Uterus (tissue), 3 donors: ENCODE measurements at regions not wholly inside any gene's neighbourhood (a gene's known extent, or its start where the extent isn't known, plus 50 kb on each side); places are given as distances from the start of the nearest gene placed in this dataset.

Experiments used
- DNase-seq, 2 donors: peaks; one replicate each; pipeline ENCODE4 v3.0.0-alpha.2; 2019 to 2020
- H3K27ac ChIP-seq, 2 donors: fragments of 200-600 bp; sonication (generic); 1 replicate in 1 of 2; 2 replicates in 1 of 2; pipeline ENCODE4 v1.5.1; 2016 to 2018
- H3K27me3 ChIP-seq, 2 donors: fragments of 200-600 bp; sonication (generic); one replicate each; pipeline ENCODE4 v1.5.1; 2018 to 2019; ENCODE audit warnings: control low read depth in 1 of 2
- H3K36me3 ChIP-seq, 2 donors: fragments of 200-600 bp; sonication (generic); one replicate each; pipeline ENCODE4 v1.5.1; 2019; ENCODE audit warnings: control low read depth in 1 of 2
- H3K4me1 ChIP-seq, 2 donors: fragments of 200-600 bp; sonication (generic); one replicate each; pipeline ENCODE4 v1.5.1; 2018 to 2019; ENCODE audit warnings: control low read depth in 1 of 2
- H3K4me3 ChIP-seq, 2 donors: fragments of 200-600 bp; sonication (generic); 1 replicate in 1 of 2; 2 replicates in 1 of 2; pipeline ENCODE4 v1.5.1; 2018 to 2019; ENCODE audit warnings: mild to moderate bottlenecking in 1 of 2
- H3K9me3 ChIP-seq, 2 donors: fragments of 200-600 bp; sonication (generic); one replicate each; pipeline ENCODE4 v1.5.1; 2019; ENCODE audit warnings: control low read depth in 1 of 2
- POLR2A ChIP-seq, 2 donors: fragments of 450-650 bp; IDR thresholded peaks; one replicate each; pipeline ENCODE4 v1.6.1; 2016; ENCODE audit warnings: antibody characterized with exemption in 2 of 2, mild to moderate bottlenecking in 1 of 2, moderate library complexity in 1 of 2
- intact Hi-C: fragments of 100-400 bp; cut with DNase I; formaldehyde crosslinking; loops from one replicate; pipeline ENCODE4 v1.15.1; 2023; ENCODE audit warnings: low total_unique reads
- TF ChIP-seq, protein P1 (sequence below), 4 experiments: fragments of 200-600 bp in 2 of 4; fragments of 450-650 bp in 2 of 4; sonication (generic) in 2 of 4; IDR thresholded peaks; one replicate each; pipeline ENCODE4 v1.5.1; 2016 to 2019; ENCODE audit warnings: antibody characterized with exemption in 4 of 4, mild to moderate bottlenecking in 2 of 4, moderate library complexity in 1 of 4
- donor health status: DM: yes; HTN: yes; CAD: no.

- intact Hi-C loops, result no loop called here
Measured at GRCh38 chr7:81272176-81272575, 353.3 kb upstream of the SEMA3C start.

GRCh38 chr7:81268551-81268950 is 349.7 kb upstream of the SEMA3C start:
- DNase-seq, result no peak
- H3K9me3 ChIP-seq, result no peaks in the 10 kb centered on the region
- intact Hi-C loops, result no loop called here
- TF ChIP-seq POLR2A (IDR thresholded peaks at IDR 0.05), result no peak
- TF ChIP-seq, protein P1, sequence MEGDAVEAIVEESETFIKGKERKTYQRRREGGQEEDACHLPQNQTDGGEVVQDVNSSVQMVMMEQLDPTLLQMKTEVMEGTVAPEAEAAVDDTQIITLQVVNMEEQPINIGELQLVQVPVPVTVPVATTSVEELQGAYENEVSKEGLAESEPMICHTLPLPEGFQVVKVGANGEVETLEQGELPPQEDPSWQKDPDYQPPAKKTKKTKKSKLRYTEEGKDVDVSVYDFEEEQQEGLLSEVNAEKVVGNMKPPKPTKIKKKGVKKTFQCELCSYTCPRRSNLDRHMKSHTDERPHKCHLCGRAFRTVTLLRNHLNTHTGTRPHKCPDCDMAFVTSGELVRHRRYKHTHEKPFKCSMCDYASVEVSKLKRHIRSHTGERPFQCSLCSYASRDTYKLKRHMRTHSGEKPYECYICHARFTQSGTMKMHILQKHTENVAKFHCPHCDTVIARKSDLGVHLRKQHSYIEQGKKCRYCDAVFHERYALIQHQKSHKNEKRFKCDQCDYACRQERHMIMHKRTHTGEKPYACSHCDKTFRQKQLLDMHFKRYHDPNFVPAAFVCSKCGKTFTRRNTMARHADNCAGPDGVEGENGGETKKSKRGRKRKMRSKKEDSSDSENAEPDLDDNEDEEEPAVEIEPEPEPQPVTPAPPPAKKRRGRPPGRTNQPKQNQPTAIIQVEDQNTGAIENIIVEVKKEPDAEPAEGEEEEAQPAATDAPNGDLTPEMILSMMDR (IDR thresholded peaks at IDR 0.05), result no peak
- no peaks in the 10 kb centered on the region for H3K36me3 ChIP-seq
- H3K27ac ChIP-seq, result no peak overlapping the region
- no peak overlapping the region for H3K4me3 ChIP-seq
- H3K4me1 ChIP-seq, result no peaks in the 10 kb centered on the region
- no peaks in the 10 kb centered on the region for H3K27me3 ChIP-seq

More at GRCh38 chr7:81272176-81272575, 353.3 kb upstream of the SEMA3C start:
- TF ChIP-seq POLR2A (IDR thresholded peaks at IDR 0.05), result no peak
- TF ChIP-seq, protein P1 (IDR thresholded peaks at IDR 0.05), result no peak
- Histone ChIP-seq H3K36me3 (no peaks in the 10 kb centered on the region), H3K4me1 (no peaks in the 10 kb centered on the region), H3K9me3 (no peaks in the 10 kb centered on the region), H3K27me3 (no peaks in the 10 kb centered on the region), H3K4me3 (no peak overlapping the region), H3K27ac (no peak overlapping the region)
- DNase-seq, result no peak

DNA sequence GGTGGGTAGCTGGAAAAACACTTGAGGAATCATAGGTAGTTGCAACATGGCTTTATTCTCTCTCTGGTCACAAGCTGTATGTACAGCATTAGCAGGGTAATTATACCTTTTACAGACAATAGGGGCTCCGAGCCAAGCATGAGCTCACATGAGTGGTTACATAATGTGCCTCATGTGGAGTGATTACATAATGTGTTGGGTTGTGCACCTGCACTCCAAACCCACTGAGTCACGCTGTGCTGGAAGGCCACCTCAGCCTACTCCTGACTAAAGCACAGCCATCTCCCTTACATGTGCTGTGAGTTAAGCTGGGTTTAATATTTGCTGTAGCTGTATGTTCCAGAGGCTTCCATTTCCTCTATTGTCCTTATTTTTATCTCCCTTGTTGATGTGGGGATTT is 348.7 kb upstream of the SEMA3C start:
- no peaks in the 10 kb centered on the region for H3K9me3 ChIP-seq
- H3K36me3 ChIP-seq, result no peaks in the 10 kb centered on the region
- H3K4me3 ChIP-seq, result no peak overlapping the region
- intact Hi-C loops, result no loop called here
- no peak overlapping the region for H3K27ac ChIP-seq
- TF ChIP-seq POLR2A (IDR thresholded peaks at IDR 0.05), result no peak
- TF ChIP-seq, protein P1 (IDR thresholded peaks at IDR 0.05), result no peak
- DNase-seq, result no peak
- no peaks in the 10 kb centered on the region for H3K4me1 ChIP-seq
- no peaks in the 10 kb centered on the region for H3K27me3 ChIP-seq

GRCh38 chr7:81264116-81264515 is 345.3 kb upstream of the SEMA3C start:
- no peak for DNase-seq
- intact Hi-C loops, result no loop called here
- TF ChIP-seq, protein P1 (IDR thresholded peaks at IDR 0.05), result no peak
- TF ChIP-seq POLR2A (IDR thresholded peaks at IDR 0.05), result no peak
- no peaks in the 10 kb centered on the region for H3K27me3 ChIP-seq
- no peak overlapping the region for H3K27ac ChIP-seq
- H3K4me1 ChIP-seq, result no peaks in the 10 kb centered on the region
- no peaks in the 10 kb centered on the region for H3K36me3 ChIP-seq
- H3K4me3 ChIP-seq, result no peak overlapping the region
- H3K9me3 ChIP-seq, result peaks cover 0 to 10% of the 10 kb centered on the region in 2 donors

GRCh38 chr7:81260152-81260551 is 341.3 kb upstream of the SEMA3C start:
- no peaks in the 10 kb centered on the region for H3K36me3 ChIP-seq
- H3K4me1 ChIP-seq, result no peaks in the 10 kb centered on the region
- intact Hi-C loops, result no loop called here
- H3K4me3 ChIP-seq, result no peak overlapping the region
- H3K9me3 ChIP-seq, result peaks cover 0 to 10% of the 10 kb centered on the region in 2 donors
- no peak for TF ChIP-seq POLR2A (IDR thresholded peaks at IDR 0.05)
- TF ChIP-seq, protein P1 (IDR thresholded peaks at IDR 0.05), result no peak
- H3K27me3 ChIP-seq, result no peaks in the 10 kb centered on the region
- no peak for DNase-seq
- H3K27ac ChIP-seq, result no peak overlapping the region
